ENCODE measurements at regions not wholly inside any gene's neighbourhood (a gene's known extent, or its start where the extent isn't known, plus 50 kb on each side); places are given as distances from the start of the nearest gene placed in this dataset.

- no peak overlapping the region for H2AFZ ChIP-seq (ENCODE audit: low read length)
- H3K4me2 ChIP-seq (ENCODE audit: insufficient read depth, low read length) = no peak overlapping the region
- DNase-seq (ENCODE audit: insufficient read length, low spot score, missing footprints) = no peak
- no peak overlapping the region for H3K4me3 ChIP-seq (ENCODE audit: insufficient read depth, low read length)
- H3K27ac ChIP-seq (ENCODE audit: low read depth, low read length) = no peak overlapping the region
- no peaks in the 10 kb centered on the region for H3K4me1 ChIP-seq (ENCODE audit: insufficient read depth, low read length)
- no peaks in the 10 kb centered on the region for H3K79me2 ChIP-seq (ENCODE audit: insufficient read depth, low read length)
- no peak for TF ChIP-seq CTCF (IDR thresholded peaks at IDR 0.05; ENCODE audit: extremely low read depth, low read depth, low read length)
- no peaks in the 10 kb centered on the region for H3K27me3 ChIP-seq (ENCODE audit: insufficient read depth, low read length)
- no peaks in the 10 kb centered on the region for H4K20me1 ChIP-seq (ENCODE audit: insufficient read depth, low read length)
- H3K36me3 ChIP-seq (ENCODE audit: insufficient read depth, low read length) = no peaks in the 10 kb centered on the region
- H3K9me3 ChIP-seq (ENCODE audit: low read depth, low read length) = no peaks in the 10 kb centered on the region
Observed at GRCh38 chrX:98141466-98141865, 1257.8 kb downstream of the RPA4 start.

GRCh38 chrX:98191003-98191402 is 1307.3 kb downstream of the RPA4 start:
- Histone ChIP-seq H3K79me2 (ENCODE audit: insufficient read depth, low read length) (no peaks in the 10 kb centered on the region), H3K4me1 (ENCODE audit: insufficient read depth, low read length) (no peaks in the 10 kb centered on the region), H3K27ac (ENCODE audit: low read depth, low read length) (no peak overlapping the region), H3K4me3 (ENCODE audit: insufficient read depth, low read length) (no peak overlapping the region), H3K27me3 (ENCODE audit: insufficient read depth, low read length) (no peaks in the 10 kb centered on the region), H3K9me3 (ENCODE audit: low read depth, low read length) (no peaks in the 10 kb centered on the region), H3K36me3 (ENCODE audit: insufficient read depth, low read length) (no peaks in the 10 kb centered on the region), H4K20me1 (ENCODE audit: insufficient read depth, low read length) (no peaks in the 10 kb centered on the region), H3K4me2 (ENCODE audit: insufficient read depth, low read length) (no peak overlapping the region), H2AFZ (ENCODE audit: low read length) (no peak overlapping the region)
- TF ChIP-seq CTCF (IDR thresholded peaks at IDR 0.05; ENCODE audit: extremely low read depth, low read depth, low read length) = no peak
- no peak for DNase-seq (ENCODE audit: insufficient read length, low spot score, missing footprints)

GRCh38 chrX:98194036-98194435 is 1310.3 kb downstream of the RPA4 start:
- Histone ChIP-seq H3K4me3 (ENCODE audit: insufficient read depth, low read length) (no peak overlapping the region), H3K27ac (ENCODE audit: low read depth, low read length) (no peak overlapping the region), H4K20me1 (ENCODE audit: insufficient read depth, low read length) (no peaks in the 10 kb centered on the region), H3K27me3 (ENCODE audit: insufficient read depth, low read length) (no peaks in the 10 kb centered on the region), H2AFZ (ENCODE audit: low read length) (no peak overlapping the region), H3K4me1 (ENCODE audit: insufficient read depth, low read length) (no peaks in the 10 kb centered on the region), H3K36me3 (ENCODE audit: insufficient read depth, low read length) (no peaks in the 10 kb centered on the region), H3K4me2 (ENCODE audit: insufficient read depth, low read length) (no peak overlapping the region), H3K9me3 (ENCODE audit: low read depth, low read length) (no peaks in the 10 kb centered on the region), H3K79me2 (ENCODE audit: insufficient read depth, low read length) (no peaks in the 10 kb centered on the region)
- TF ChIP-seq CTCF (IDR thresholded peaks at IDR 0.05; ENCODE audit: extremely low read depth, low read depth, low read length) = no peak
- no peak for DNase-seq (ENCODE audit: insufficient read length, low spot score, missing footprints)

GRCh38 chrX:98203800-98204199 is 1320.1 kb downstream of the RPA4 start:
- no peak for TF ChIP-seq CTCF (IDR thresholded peaks at IDR 0.05; ENCODE audit: extremely low read depth, low read depth, low read length)

More at GRCh38 chrX:98203800-98204199, 1320.1 kb downstream of the RPA4 start:
- H3K4me2 ChIP-seq (ENCODE audit: insufficient read depth, low read length) = no peak overlapping the region
- H3K4me1 ChIP-seq (ENCODE audit: insufficient read depth, low read length) = no peaks in the 10 kb centered on the region
- H3K36me3 ChIP-seq (ENCODE audit: insufficient read depth, low read length) = no peaks in the 10 kb centered on the region
- H3K9me3 ChIP-seq (ENCODE audit: low read depth, low read length) = no peaks in the 10 kb centered on the region
- no peaks in the 10 kb centered on the region for H3K27me3 ChIP-seq (ENCODE audit: insufficient read depth, low read length)
- DNase-seq (ENCODE audit: insufficient read length, low spot score, missing footprints) = no peak
- no peak overlapping the region for H3K4me3 ChIP-seq (ENCODE audit: insufficient read depth, low read length)
- H4K20me1 ChIP-seq (ENCODE audit: insufficient read depth, low read length) = no peaks in the 10 kb centered on the region
- no peak overlapping the region for H3K27ac ChIP-seq (ENCODE audit: low read depth, low read length)
- H3K79me2 ChIP-seq (ENCODE audit: insufficient read depth, low read length) = no peaks in the 10 kb centered on the region
- no peak overlapping the region for H2AFZ ChIP-seq (ENCODE audit: low read length)

Measured in osteoblast (primary cell).